Panc1 (cell line): ENCODE measurements at regions not wholly inside any gene's neighbourhood (a gene's known extent, or its start where the extent isn't known, plus 50 kb on each side); places are given as distances from the start of the nearest gene placed in this dataset.

Experiments used
- ATAC-seq: fragments of 200-7000 bp; cut with Tn5 transposase; 2 replicates; pipeline ENCODE4 v1.9.1; 2020; ENCODE audit warnings: mild to moderate bottlenecking, moderate library complexity
- BruUV-seq: library from RNA; stranded (reverse); fragments of 400-500 nt; replicated peaks from 2 replicates; lab custom pipeline; 2021; lab: Mats Ljungman, UMichigan
- CTCF ChIA-PET: fragments of 300-600 bp; sonication (Branson Sonifier 250); formaldehyde crosslinking; loops from one replicate; lab custom pipeline; 2022; ENCODE audit warnings: antibody characterized with exemption; lab: Charles Lee
- POLR2A ChIA-PET: fragments of 300-600 bp; sonication (Branson Sonifier 250); formaldehyde crosslinking; loops from one replicate; lab custom pipeline; 2022; ENCODE audit warnings: antibody characterized with exemption; lab: Charles Lee
- DNase-seq: peaks from one replicate; pipeline ENCODE4 v3.0.0-alpha.2; 2010; ENCODE audit warnings: low read depth, low spot score
- H3K27ac ChIP-seq: 2 replicates; pipeline ENCODE4 v1.5.1; 2011; ENCODE audit warnings: mild to moderate bottlenecking, low read length, inconsistent platforms
- H3K27me3 ChIP-seq: fragments of 200-500 bp; sonication (Bioruptor generic); 2 replicates; pipeline ENCODE4 v1.6.0; 2014; ENCODE audit warnings: low read length, inconsistent platforms; ENCODE audit not compliant: control insufficient read depth, insufficient read depth
- H3K36me3 ChIP-seq: fragments of 200-500 bp; sonication (Bioruptor generic); 2 replicates; pipeline ENCODE4 v1.5.1; 2014; ENCODE audit warnings: inconsistent platforms, mild to moderate bottlenecking, low read length, moderate library complexity; ENCODE audit not compliant: control insufficient read depth, insufficient read depth
- H3K4me1 ChIP-seq: 2 replicates; pipeline ENCODE4 v1.5.1; 2011; ENCODE audit warnings: inconsistent platforms, mild to moderate bottlenecking, low read length, moderate library complexity; ENCODE audit not compliant: control insufficient read depth, insufficient read depth
- H3K4me3 ChIP-seq, 2 experiments: 2 replicates each; pipeline ENCODE4 v1.5.1; 2011 to 2012; ENCODE audit warnings: low read depth in 2 of 2, low read length in 2 of 2, mild to moderate bottlenecking in 2 of 2, inconsistent platforms in 1 of 2, moderate library complexity in 1 of 2
- H3K9me3 ChIP-seq: fragments of 200-500 bp; sonication (Bioruptor generic); 2 replicates; pipeline ENCODE4 v1.5.1; 2014; ENCODE audit warnings: low read depth, mild to moderate bottlenecking, inconsistent platforms, low read length, moderate library complexity; ENCODE audit not compliant: control insufficient read depth, insufficient read depth
- CTCF ChIP-seq: fragments of 450-650 bp; IDR thresholded peaks from 2 replicates; pipeline ENCODE4 v1.5.1; 2017; ENCODE audit warnings: mild to moderate bottlenecking
- POLR2AphosphoS5 ChIP-seq: IDR thresholded peaks from 2 replicates; pipeline ENCODE4 v1.6.1; 2012; ENCODE audit warnings: mild to moderate bottlenecking, low read depth, low read length, moderate library complexity
- REST ChIP-seq, 2 experiments: IDR thresholded peaks; 2 replicates each; pipeline ENCODE4 v1.6.1; 2011 to 2012; ENCODE audit warnings: low read depth in 2 of 2, control low read depth in 1 of 2, low read length in 1 of 2, mild to moderate bottlenecking in 1 of 2, moderate library complexity in 1 of 2; ENCODE audit not compliant: insufficient read depth in 1 of 2
- SIN3A ChIP-seq: IDR thresholded peaks from 2 replicates; pipeline ENCODE4 v1.6.1; 2012; ENCODE audit warnings: low read depth, mild to moderate bottlenecking, low read length, moderate library complexity, borderline replicate concordance; ENCODE audit not compliant: insufficient read depth
- TCF7L2 ChIP-seq: IDR thresholded peaks from 2 replicates; pipeline ENCODE4 v1.6.1; 2011; ENCODE audit warnings: mild to moderate bottlenecking, low read depth, low read length, inconsistent platforms
- in situ Hi-C: cut with HindIII; loops from 2 replicates; pipeline ENCODE4 v1.10.0; 2016; ENCODE audit warnings: low sequenced_read_pairs, low pct_unique_long_range_greater_than_20kb
- intact Hi-C: fragments of 100-400 bp; cut with micrococcal nuclease; formaldehyde crosslinking; loops from one replicate; pipeline ENCODE4 v1.10.0; 2022; ENCODE audit not compliant: unreplicated experiment

GRCh38 chr9:89878687-89879086 is 273.9 kb downstream of the GADD45G start:
- POLR2A ChIA-PET = no interaction called here
- in situ Hi-C loops (no loop called here), intact Hi-C loops (no loop called here)
- Histone ChIP-seq H3K9me3 (no peaks in the 10 kb centered on the region), H3K27me3 (no peaks in the 10 kb centered on the region), H3K36me3 (no peaks in the 10 kb centered on the region), H3K4me1 (no peaks in the 10 kb centered on the region), H3K4me3 (no peak overlapping the region), H3K27ac (no peak overlapping the region)
- peak; percentile 58; the same call in 1 of the 2 replicates for ATAC-seq
- no peak for TF ChIP-seq POLR2AphosphoS5
- BruUV-seq = no TSS peak
- CTCF ChIA-PET = no interaction called here
- DNase-seq = no peak

- no peaks in the 10 kb centered on the region for H3K9me3 ChIP-seq
- H3K4me3 ChIP-seq = no peak overlapping the region
- H3K36me3 ChIP-seq = no peaks in the 10 kb centered on the region
- H3K4me1 ChIP-seq = no peaks in the 10 kb centered on the region
- ChIA-PET POLR2A (no interaction called here), CTCF (no interaction called here)
- in situ Hi-C loops (no loop called here), intact Hi-C loops (no loop called here)
- DNase-seq (no peak), ATAC-seq (no peak)
- no TSS peak for BruUV-seq
- H3K27ac ChIP-seq = no peak overlapping the region
- H3K27me3 ChIP-seq = no peaks in the 10 kb centered on the region
- TF ChIP-seq REST (IDR thresholded peaks at IDR 0.05; ENCODE audit: insufficient read depth in 1 of 2, low read depth in 2 of 2, low read length in 1 of 2) (no peak), POLR2AphosphoS5 (no peak), TCF7L2 (no peak), SIN3A (no peak), CTCF (no peak)
Observed at GRCh38 chr9:89879276-89879675, 274.5 kb downstream of the GADD45G start.

- H3K27me3 ChIP-seq = no peaks in the 10 kb centered on the region
- no peaks in the 10 kb centered on the region for H3K4me1 ChIP-seq
- in situ Hi-C loops = no loop called here
- ATAC-seq = no peak
- no peaks in the 10 kb centered on the region for H3K9me3 ChIP-seq
- no peak for TF ChIP-seq SIN3A
- TF ChIP-seq POLR2AphosphoS5 = no peak
- TF ChIP-seq CTCF = no peak
- TF ChIP-seq REST (IDR thresholded peaks at IDR 0.05; ENCODE audit: insufficient read depth in 1 of 2, low read depth in 2 of 2, low read length in 1 of 2) = no peak
- TF ChIP-seq TCF7L2 = no peak
- intact Hi-C loops = no loop called here
- POLR2A ChIA-PET = no interaction called here
- H3K36me3 ChIP-seq = no peaks in the 10 kb centered on the region
- no TSS peak for BruUV-seq
- CTCF ChIA-PET = no interaction called here
- DNase-seq = no peak
- H3K4me3 ChIP-seq = no peak overlapping the region
- no peak overlapping the region for H3K27ac ChIP-seq
Observed at GRCh38 chr9:89879701-89880100, 274.9 kb downstream of the GADD45G start.
